ENCODE measurements at regions not wholly inside any gene's neighbourhood (a gene's known extent, or its start where the extent isn't known, plus 50 kb on each side); places are given as distances from the start of the nearest gene placed in this dataset.

DNA sequence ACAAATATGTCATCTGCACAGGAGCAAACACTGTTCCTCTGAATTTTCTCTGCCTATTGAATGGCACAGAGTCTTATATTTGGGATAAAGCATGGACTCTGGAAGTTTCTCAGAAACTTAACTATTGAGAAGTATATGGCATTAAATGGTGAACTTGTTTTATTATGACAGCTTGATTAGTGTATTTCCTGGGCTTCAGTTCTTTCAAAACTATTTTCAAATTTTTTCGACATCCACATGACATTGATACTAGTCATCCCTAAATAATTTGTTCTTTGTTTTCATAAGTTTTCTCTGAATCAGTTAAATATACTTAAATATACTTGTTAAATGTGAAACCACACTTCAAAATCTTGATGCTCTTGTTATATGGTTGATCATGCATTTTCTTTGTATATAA lies 144.0 kb upstream of the TSHZ2 start:
- in situ Hi-C loops (cut with MboI; ENCODE audit: low pct_unique_long_range_greater_than_20kb, low sequenced_read_pairs) = no loop called here
- DNase-seq = no peak

DNA sequence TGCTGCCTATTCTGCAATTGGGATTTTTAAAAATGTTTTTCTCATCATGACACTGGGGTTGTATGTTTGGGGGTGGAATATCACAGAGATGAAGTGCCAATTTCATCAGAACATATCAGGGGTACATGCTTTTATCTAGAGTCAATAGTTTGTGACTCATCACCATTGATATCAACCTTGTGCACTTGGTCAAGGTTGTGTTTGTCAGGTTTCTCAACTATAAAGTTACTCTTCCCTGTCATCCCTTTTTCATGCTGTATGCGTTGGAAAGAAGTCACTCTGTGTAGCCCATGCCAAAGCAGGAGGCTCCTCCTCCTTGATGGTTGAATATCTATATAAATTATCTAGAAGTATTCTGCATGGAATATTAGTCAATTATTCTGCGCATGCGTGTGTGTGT lies 145.4 kb upstream of the TSHZ2 start:
- in situ Hi-C loops (cut with MboI; ENCODE audit: low pct_unique_long_range_greater_than_20kb, low sequenced_read_pairs) = no loop called here
- no peak for DNase-seq

DNA sequence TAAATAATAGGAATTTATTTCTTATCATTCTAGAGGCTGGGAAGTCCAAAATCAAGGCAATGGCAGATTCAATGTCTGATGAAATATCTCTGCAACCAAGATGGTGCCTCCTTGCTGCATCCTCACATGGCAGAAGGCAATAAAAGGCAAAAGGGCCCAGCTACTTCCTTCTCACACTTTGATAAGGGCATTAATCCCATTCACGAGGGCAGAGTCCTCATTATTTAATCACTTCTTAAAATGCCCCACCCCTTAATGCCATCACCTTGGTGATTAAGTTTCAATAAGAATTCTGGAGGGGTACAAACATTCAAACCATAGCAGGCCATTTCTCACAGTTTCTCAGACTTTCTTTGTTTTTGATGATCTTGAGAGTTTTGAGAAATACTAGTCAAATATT lies 145.8 kb upstream of the TSHZ2 start:
- DNase-seq = no peak
- in situ Hi-C loops (cut with MboI; ENCODE audit: low pct_unique_long_range_greater_than_20kb, low sequenced_read_pairs) = no loop called here

DNA sequence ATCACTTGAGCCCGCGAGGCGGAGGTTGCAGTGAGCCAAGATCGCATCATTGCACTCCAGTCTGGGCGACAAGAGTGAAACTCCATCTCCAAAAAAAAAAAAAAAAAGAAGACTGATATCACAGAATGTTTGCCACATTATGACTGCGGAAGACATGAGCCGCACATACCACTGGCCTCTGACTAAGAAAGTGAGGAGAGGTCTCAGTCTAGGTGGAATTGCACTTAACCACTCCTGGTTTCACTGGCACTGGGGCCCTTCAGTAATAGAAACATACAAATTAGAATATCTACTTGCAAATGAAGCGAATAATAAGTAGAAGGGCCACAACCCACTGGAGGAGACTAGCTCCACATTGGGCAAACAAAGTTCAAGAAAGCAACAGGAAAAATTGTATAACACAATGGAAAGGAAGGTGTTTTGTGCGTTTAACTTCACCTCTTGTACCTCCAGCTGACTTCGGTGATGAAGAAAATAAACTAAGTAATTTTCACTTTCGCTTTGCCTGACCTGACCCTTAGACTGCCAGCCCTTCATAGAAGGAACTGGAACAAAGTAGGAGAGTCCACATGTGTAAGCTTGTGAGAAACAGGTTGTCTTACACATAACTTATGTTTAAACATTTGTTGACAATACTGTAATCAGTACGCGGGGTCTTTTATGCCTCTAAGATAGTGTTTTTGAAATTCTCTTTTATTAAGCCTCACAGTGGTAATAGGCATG lies 147.5 kb upstream of the TSHZ2 start:
- no peak for DNase-seq
- in situ Hi-C loops (cut with MboI; ENCODE audit: low pct_unique_long_range_greater_than_20kb, low sequenced_read_pairs) = no loop called here

DNA sequence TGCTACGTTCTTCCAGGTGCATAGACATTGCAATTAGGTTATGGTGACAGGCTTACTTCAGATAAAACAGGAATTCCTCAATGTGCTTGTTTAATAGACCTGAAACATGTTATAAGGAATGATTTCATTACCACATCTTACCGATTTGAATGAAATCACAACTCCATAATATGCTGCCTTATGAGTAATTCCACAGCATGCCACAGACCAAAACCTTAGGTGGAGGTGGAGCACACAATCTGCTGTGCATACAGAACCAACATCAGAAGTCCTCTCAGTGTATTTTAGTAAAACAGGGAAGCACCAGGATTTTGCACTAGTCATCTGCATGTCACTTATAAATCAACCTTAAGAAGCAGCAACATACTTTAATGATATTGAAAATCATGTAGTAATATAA lies 148.9 kb upstream of the TSHZ2 start:
- no peak for DNase-seq
- in situ Hi-C loops (cut with MboI; ENCODE audit: low pct_unique_long_range_greater_than_20kb, low sequenced_read_pairs) = no loop called here

DNA sequence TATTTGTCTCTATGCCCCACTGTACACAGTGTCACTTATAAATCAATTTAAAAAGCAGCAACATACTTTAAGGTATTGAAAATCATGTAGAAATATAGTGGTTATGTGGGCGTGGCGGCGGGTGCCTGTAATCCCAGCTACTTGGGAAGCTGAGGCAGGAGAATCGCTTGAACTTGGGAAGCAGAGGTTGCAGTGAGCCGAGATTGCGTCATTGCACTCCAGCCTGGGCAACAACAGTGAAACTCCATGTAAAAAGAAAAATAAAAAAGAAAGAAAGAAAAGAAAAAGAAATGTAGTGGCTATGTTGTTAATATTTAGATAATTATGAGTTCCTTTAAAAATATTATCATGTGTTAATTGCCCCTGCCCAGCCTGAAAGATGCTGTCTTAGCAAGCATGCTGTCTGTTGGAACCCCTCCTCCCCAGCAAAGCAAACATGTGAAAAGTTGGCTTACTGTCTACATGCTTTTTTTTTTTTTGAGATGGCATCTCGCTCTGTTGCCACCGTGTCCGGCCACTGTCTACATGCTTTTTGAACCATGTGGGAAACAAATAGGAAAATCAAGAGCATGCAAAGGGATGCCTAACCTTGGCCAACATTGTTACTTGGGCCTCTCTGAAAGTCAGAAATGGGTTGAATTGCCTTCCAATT lies 151.4 kb upstream of the TSHZ2 start:
- in situ Hi-C loops (cut with MboI; ENCODE audit: low pct_unique_long_range_greater_than_20kb, low sequenced_read_pairs) = no loop called here
- DNase-seq = no peak

DNA sequence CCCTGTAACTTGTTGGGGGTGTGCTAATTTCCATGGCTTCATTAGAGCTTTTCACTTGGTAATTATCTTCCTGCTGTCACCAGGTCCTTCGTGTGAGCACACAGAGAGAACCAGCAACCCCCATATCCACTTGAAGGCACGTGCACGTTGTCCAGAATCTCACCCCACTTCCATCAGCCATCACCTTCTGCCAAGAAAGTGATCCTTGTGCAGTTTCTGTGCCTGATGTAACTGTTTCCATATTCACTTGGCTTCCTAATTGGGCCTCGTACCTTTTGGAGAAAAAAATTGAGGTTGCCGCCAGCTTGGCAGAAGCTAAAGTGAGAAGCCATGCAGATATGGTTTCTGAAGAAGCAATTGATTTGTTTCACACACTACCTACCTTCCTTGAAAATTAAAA lies 153.7 kb upstream of the TSHZ2 start:
- in situ Hi-C loops (cut with MboI; ENCODE audit: low pct_unique_long_range_greater_than_20kb, low sequenced_read_pairs) = no loop called here
- no peak for DNase-seq

DNA sequence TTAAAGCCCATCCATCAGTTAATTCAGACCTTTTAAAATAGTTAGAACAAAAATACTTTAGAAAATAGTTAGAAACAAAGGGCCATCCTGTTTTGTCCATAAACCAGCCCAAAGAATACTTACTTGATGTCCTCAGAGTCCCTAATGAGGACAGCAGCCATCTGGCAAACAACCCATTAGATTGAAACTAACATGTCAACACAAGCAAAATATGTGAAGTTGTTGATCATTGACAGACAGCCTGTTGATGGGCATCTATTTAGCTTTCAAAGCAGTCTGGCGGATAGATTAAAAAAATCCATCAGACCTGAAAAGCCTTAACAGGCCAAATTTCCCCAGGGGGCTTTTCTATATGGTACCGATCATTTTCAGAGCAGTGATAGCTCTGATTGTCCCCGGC lies 154.2 kb upstream of the TSHZ2 start:
- DNase-seq = no peak

GRCh38 chr20:52817511-52817910 lies 154.6 kb upstream of the TSHZ2 start:
- no peak for DNase-seq
- in situ Hi-C loops (cut with MboI; ENCODE audit: low pct_unique_long_range_greater_than_20kb, low sequenced_read_pairs) = no loop called here

More for the DNA sequence above, 154.2 kb upstream of the TSHZ2 start:
- in situ Hi-C loops (cut with MboI; ENCODE audit: low pct_unique_long_range_greater_than_20kb, low sequenced_read_pairs) = no loop called here

DNA sequence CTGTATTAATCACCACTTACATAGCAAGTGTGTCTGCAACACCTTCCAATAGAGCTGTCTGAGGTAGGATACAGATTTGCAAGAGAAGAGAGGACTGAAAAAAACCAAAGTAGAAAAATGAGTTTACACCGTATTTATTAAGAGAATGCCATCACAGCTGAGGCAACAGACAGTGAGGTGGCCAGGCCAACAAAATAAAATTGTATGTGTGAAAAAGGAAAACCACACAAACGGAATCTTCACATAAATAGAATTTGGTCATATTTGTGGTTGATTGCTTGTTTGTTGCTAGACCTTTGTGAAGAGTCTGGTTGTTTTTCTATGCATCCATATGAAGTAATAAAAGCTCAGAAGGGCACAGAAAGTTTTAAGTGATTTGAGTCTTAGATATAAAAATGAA lies 157.8 kb upstream of the TSHZ2 start:
- in situ Hi-C loops (cut with MboI; ENCODE audit: low pct_unique_long_range_greater_than_20kb, low sequenced_read_pairs) = no loop called here
- DNase-seq = no peak

DNA sequence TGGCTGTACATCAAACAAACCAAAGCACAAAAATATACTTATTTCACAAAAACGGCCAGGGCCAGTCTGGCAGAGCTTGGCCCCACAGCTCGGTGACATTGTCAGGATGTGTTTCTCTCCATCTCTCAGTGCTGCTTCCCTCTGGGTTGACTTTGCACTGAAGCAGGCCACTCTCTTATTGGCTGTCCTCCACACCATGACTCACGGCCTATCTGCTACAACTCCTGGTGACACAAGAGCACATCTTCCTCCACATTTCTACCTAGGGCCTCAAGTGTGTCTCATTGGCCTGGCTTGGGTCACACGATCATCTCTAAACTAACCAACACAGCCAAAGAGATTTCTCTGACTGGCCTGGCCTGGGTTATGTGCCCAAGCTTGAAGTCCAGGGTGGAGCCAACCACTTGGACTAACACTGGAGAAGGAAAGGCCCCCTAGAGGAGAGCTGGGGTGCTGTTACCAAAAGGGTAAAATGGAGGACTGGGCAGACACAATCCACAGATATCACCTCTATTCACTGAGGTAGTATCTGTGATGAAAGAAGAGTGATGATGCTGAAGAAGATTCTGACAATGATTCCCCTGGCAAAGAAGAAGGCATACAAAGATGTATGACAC lies 159.8 kb upstream of the TSHZ2 start:
- DNase-seq = no peak
- in situ Hi-C loops (cut with MboI; ENCODE audit: low pct_unique_long_range_greater_than_20kb, low sequenced_read_pairs) = no loop called here

DNA sequence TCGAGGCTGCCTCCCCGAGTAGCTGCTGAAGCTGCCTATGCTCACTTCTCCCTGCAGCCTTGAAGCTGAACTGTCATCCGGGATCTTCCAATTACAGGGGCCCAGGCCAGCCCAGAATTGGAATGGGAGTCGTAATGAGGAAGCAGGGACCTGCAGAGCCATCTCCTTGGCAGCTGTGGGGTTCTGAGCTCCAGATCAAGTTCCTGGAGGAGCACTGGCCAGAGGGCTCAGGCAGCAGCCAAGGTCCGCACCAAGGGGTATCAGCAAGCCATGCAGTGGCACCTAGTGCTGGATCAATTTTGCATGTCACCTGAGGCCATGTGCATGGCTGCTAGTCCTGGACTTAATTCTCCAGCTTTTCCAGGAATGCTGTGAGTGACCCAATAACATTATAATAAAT lies 163.2 kb upstream of the TSHZ2 start:
- DNase-seq = no peak
- in situ Hi-C loops (cut with MboI; ENCODE audit: low pct_unique_long_range_greater_than_20kb, low sequenced_read_pairs) = no loop called here

DNA sequence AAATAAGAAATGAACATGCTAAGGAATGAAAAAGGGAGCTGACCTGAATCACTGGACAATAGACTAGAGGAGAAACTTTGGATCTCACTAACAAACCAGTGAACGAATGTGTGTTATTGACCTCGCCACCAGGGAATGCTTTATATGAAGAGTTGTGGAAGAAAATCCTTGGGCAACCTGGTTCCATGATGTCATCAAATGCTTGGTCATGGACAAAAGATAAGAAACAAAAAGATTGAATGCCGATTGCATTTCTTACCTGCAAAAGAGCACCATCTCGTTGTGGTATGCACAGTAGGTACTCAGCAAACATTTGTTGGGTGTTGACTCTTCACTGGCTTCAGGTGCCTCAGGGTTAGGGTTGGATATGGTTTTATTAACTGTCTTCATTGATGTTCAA lies 165.2 kb upstream of the TSHZ2 start:
- in situ Hi-C loops (cut with MboI; ENCODE audit: low pct_unique_long_range_greater_than_20kb, low sequenced_read_pairs) = no loop called here
- no peak for DNase-seq

DNA sequence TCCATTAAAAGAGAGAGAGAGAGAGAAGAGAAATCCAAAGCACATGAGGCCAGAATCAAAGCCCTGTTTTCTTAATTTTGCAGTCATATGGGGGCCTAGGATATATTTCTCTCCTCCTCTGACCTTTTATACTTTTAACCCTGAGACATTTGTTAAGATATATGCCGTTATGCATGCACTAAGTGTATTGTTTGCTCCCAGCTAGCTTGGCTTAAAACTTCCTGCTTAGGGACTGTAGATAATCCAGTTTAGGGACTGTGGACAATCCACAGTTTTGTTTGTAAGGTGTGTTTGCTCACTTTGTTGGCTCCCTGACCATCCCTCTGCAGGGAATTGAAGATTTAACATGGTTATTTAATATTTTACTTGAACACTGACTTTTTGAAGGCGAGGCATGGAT lies 166.3 kb upstream of the TSHZ2 start:
- DNase-seq = no peak
- in situ Hi-C loops (cut with MboI; ENCODE audit: low pct_unique_long_range_greater_than_20kb, low sequenced_read_pairs) = no loop called here

- in situ Hi-C loops (cut with MboI; ENCODE audit: low pct_unique_long_range_greater_than_20kb, low sequenced_read_pairs) = no loop called here
These were observed 166.9 kb upstream of the TSHZ2 start for GRCh38 chr20:52805296-52805571.

GRCh38 chr20:52804497-52805295 lies 167.5 kb upstream of the TSHZ2 start:
- no peak for DNase-seq
- in situ Hi-C loops (cut with MboI; ENCODE audit: low pct_unique_long_range_greater_than_20kb, low sequenced_read_pairs) = no loop called here

More at GRCh38 chr20:52805296-52805571, 166.9 kb upstream of the TSHZ2 start:
- no peak for DNase-seq

GRCh38 chr20:52801628-52802006 lies 170.5 kb upstream of the TSHZ2 start:
- DNase-seq = no peak
- in situ Hi-C loops (cut with MboI; ENCODE audit: low pct_unique_long_range_greater_than_20kb, low sequenced_read_pairs) = no loop called here

DNA sequence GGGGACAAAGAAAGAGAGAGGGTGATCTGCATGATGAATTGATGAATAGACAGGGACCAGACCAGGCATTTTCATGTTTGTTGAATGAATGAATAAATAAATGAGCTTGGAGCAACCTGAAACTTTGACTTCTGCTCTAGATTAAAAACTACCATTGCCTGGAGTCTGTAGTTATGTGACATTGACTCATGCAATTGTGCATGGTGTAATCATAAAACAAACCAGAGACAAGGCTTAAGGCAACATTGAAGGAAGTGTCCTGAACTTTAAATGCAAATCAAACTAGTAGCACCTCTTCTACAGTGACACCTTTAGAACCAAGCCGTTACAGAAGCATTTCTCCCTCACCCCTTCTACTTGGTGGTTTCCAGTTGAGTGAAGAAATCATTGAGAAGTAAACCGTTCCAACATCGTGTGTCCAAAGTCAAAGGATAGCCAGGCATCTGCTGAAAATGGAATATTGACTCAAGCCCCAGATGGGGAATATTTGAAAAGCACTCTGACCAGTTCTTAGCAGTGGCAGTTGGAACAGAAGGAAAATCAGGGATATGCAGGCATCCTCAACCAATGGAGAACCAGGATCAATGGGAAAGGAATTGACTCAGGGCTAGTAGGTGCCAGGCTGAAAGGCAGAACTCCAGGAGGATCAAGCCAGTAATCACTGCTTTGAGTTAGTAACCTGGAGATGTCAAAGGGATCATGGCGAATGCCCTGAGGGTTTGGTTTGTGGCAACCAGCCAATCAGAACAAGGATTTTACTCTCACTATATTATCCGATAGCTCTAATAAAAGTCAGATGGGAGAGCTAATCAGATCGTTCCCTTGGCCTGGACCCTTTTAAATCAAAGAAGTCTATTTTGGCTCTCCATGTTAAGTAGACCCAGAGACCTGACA lies 171.2 kb upstream of the TSHZ2 start:
- no peak for DNase-seq
- in situ Hi-C loops (cut with MboI; ENCODE audit: low pct_unique_long_range_greater_than_20kb, low sequenced_read_pairs) = no loop called here

DNA sequence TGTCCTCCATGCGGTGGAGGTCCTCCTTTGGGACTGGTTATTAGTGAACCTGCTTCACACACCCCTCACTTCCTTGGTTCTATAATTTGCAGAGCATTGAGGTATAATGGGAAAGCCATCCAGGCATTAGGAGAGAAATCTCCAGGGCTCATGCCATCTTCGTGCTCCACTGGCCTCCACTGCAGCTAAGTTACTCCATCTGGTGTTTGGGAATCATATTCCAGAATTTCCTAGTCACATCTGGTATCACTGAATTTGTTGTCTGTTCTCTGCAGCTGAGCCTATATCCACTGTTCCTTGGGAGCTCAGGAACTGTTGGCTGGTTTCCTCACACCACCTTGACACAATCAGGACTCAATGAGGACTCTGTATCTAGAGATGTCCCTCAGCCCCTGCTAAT lies 173.0 kb upstream of the TSHZ2 start:
- in situ Hi-C loops (cut with MboI; ENCODE audit: low pct_unique_long_range_greater_than_20kb, low sequenced_read_pairs) = no loop called here
- no peak for DNase-seq

Data from KBM-7 (cell line).